AG09319 (cell line): ENCODE measurements at regions not wholly inside any gene's neighbourhood (a gene's known extent, or its start where the extent isn't known, plus 50 kb on each side); places are given as distances from the start of the nearest gene placed in this dataset.
A peak's percentile ranks its signal among the peaks of the same experiment; 100 is the strongest.
"Not testable (repeated sequence)": the region's sequence is repeated elsewhere in the genome, so short reads cannot be mapped to it uniquely, and the experiment has no call there.

Source experiments
- DNase-seq: peaks from one replicate; pipeline ENCODE4 v3.0.0-alpha.2; 2010; ENCODE audit warnings: low read depth; ENCODE audit errors: extremely low read depth
- CTCF ChIP-seq: IDR thresholded peaks from 2 replicates; pipeline ENCODE4 v1.5.1; 2011; ENCODE audit warnings: low read depth, mild to moderate bottlenecking, inconsistent platforms, low read length, moderate library complexity

- DNase-seq: no peak
- no peak for TF ChIP-seq CTCF
Observed at GRCh38 chr1:201644197-201644596, 105.3 kb downstream of the NAV1 start.

DNA sequence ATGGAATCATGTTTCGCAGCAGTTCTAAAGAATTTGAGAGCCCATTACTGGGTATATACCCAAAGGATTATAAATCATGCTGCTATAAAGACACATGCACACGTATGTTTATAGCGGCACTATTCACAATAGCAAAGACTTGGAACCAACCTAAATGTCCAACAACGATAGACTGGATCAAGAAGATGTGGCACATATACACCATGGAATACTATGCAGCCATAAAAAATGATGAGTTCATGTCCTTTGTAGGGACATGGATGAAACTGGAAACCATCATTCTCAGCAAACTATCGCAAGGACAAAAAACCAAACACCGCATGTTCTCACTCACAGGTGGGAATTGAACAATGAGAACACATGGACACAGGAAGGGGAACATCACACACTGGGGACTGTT is 106.1 kb downstream of the NAV1 start:
- DNase-seq: not testable (repeated sequence)

- DNase-seq: no peak
- TF ChIP-seq CTCF: no peak
Observed at GRCh38 chr1:201645956-201646355, 107.0 kb downstream of the NAV1 start.

- no peak for DNase-seq
- no peak for TF ChIP-seq CTCF
Observed at GRCh38 chr1:201646411-201647022, 107.6 kb downstream of the NAV1 start.

DNA sequence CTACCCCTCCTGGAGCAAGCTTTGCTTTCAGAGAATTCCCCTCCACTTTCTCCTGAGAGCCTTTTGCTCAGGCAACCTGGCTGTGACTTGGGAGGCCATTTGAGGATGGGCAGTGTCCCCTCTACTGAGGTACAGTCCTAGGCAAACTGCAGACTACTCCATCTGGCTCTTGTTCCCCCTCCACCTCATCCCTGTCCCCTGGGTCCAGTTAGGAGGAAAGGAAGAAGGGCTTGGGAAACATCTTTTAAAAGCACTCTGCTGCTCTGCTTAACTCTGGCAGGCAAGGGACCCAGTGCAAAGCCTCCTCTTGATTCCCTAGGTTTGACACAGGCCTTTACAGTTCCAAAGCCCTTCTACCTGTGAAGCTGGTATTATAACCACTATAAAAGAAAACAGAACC is 108.2 kb downstream of the NAV1 start:
- DNase-seq: no peak
- no peak for TF ChIP-seq CTCF

- DNase-seq: no peak
- no peak for TF ChIP-seq CTCF
Observed at GRCh38 chr1:201647722-201648065, 108.8 kb downstream of the NAV1 start.

DNA sequence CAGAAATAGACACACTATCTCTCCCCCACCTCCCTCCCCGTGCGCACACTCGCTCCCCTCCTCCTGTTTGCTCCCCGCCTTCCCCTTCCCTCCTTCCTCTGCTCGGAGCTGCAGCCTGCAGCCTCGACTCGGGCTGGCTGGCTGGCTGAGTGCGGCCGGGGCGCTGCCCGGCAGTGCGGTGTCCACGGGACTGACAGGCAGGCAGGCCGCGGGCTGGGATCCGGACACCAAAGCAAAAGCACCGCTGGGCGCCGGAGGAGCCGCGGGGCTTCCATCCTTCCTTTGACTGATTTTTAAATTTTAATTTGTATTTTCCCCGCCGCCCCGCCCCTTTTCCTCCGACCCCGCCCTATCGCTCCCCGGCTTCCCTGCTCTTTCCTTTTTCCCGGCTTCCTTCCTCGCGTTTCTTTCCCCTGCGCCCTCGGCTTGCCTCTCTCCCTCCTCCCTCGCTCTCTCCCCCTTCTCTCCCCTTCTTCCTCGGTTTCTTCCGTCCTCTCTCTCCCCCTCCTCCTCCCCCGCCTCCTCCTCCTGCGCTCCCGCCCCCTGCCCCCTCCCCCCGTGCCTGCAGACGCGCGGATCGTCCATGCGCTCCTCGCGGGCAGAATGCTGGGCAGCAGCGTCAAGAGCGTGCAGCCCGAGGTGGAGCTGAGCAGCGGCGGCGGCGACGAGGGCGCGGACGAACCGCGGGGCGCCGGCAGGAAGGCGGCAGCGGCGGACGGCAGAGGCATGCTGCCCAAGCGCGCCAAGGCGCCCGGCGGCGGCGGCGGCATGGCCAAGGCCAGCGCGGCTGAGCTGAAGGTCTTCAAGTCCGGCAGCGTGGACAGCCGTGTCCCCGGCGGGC is 109.4 kb downstream of the NAV1 start:
- DNase-seq: peak; percentile 57
- no peak for TF ChIP-seq CTCF
